ENCODE measurements at regions not wholly inside any gene's neighbourhood (a gene's known extent, or its start where the extent isn't known, plus 50 kb on each side); places are given as distances from the start of the nearest gene placed in this dataset.

DNA sequence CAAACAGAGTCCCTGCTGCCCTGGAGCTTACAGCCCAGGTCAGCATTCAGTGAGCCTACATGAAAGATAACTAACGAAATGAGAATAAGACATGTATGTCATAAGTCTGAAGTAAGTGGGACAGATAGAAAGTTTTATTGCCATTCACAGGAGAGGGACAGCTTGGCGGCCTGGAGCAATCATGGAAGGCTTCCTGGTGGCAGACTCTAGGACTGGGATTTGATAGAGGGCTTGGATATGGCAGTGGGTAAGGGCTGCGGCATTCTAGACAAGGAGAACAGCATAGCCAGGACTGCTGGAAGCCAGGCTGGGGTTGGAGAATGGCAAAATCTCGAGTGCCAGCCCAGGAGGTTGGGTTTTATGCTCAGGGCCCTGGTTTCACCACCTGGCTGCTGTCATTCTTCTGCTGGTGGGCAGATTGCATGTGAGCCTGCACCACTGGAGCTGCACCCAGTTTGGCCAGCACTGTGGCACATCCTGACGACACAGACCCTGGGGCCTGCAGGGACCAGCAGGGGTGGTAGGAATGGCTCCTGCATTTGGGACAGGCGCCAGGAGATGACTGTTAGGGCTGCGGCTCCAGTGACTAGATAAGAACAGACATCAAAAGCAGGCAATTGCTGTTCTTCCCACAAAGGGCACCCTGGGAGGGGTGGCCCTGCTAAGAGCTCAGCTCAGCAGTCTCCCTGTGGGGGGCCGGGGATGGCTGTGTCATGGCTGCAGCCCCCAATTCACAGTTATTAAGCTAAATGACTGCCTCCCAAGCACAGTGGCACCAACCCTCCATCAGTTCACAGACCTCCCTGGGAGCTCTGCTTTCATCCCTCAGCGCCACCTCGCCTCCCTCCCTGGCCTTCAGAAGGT, 161.1 kb downstream of the RPS24 start:
- no peaks in the 10 kb centered on the region for H3K36me3 ChIP-seq (ENCODE audit: control insufficient read depth in 1 of 2, insufficient read depth in 2 of 2, low read length in 2 of 2)
- no peak overlapping the region for H3K4me3 ChIP-seq (ENCODE audit: low read depth in 1 of 2, low read length in 2 of 2)
- no peak overlapping the region for H3K9ac ChIP-seq (ENCODE audit: low read depth in 1 of 2, low read length in 2 of 2)
- no peaks in the 10 kb centered on the region for H3K27me3 ChIP-seq (ENCODE audit: control insufficient read depth in 1 of 2, insufficient read depth in 2 of 2, low read length in 2 of 2)
- H3K4me1 ChIP-seq (ENCODE audit: control insufficient read depth in 1 of 2, insufficient read depth in 2 of 2, low read length in 2 of 2) = peaks cover 0 to 10% of the 10 kb centered on the region in 2 donors
- peaks cover 5 to 7% of the 10 kb centered on the region in 2 donors for H3K9me3 ChIP-seq (ENCODE audit: control insufficient read depth in 1 of 2, low read length in 2 of 2)
- no peak overlapping the region for H3K27ac ChIP-seq (ENCODE audit: low read depth, low read length)

DNA sequence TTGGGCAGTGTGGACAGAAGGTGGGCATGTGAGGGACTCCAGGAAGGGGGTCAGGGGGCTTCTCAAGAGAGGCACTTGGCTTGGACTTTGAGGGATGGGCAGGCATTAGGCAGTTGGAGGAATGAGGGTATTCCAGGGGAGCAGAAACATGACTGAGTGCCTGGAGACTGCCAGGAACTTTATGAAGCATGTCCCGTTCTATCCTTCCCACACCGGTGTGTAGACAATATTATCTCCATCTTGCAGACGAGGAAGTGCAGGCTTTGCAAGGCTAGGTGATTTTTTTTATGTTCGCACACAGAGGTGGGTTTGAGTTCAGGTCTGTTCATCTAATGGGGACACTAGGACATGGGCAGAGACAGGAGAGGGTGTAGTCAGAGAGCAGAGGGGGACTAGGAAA, 162.7 kb downstream of the RPS24 start:
- Histone ChIP-seq H3K27ac (ENCODE audit: low read depth, low read length) (no peak overlapping the region), H3K9ac (ENCODE audit: low read depth in 1 of 2, low read length in 2 of 2) (no peak overlapping the region), H3K4me3 (ENCODE audit: low read depth in 1 of 2, low read length in 2 of 2) (no peak overlapping the region), H3K27me3 (ENCODE audit: control insufficient read depth in 1 of 2, insufficient read depth in 2 of 2, low read length in 2 of 2) (no peaks in the 10 kb centered on the region), H3K4me1 (ENCODE audit: control insufficient read depth in 1 of 2, insufficient read depth in 2 of 2, low read length in 2 of 2) (no peaks in the 10 kb centered on the region), H3K9me3 (ENCODE audit: control insufficient read depth in 1 of 2, low read length in 2 of 2) (peaks cover 5 to 7% of the 10 kb centered on the region in 2 donors), H3K36me3 (ENCODE audit: control insufficient read depth in 1 of 2, insufficient read depth in 2 of 2, low read length in 2 of 2) (no peaks in the 10 kb centered on the region)

DNA sequence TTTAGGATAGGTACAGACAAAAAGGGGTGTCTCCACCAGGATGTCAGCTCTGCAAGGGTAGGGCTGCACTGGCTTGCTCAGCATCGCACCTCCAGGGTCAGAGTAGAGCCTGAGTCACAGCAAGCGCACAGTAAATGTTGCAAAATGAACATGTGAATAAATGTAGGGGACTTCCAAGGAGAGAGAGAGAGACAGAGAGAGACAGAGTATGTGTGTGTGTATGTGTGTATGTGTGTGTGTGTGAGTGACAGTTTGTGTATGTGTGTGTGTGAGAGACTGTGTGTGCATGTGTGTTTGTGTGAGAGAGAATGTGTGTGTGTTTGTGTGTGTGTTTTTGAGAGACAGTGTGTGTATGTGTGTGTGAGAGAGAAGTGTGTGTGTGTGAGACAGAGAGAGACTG, 163.3 kb downstream of the RPS24 start:
- no peak overlapping the region for H3K4me3 ChIP-seq (ENCODE audit: low read depth in 1 of 2, low read length in 2 of 2)
- H3K9me3 ChIP-seq (ENCODE audit: control insufficient read depth in 1 of 2, low read length in 2 of 2) = peaks cover 5 to 7% of the 10 kb centered on the region in 2 donors
- H3K9ac ChIP-seq (ENCODE audit: low read depth in 1 of 2, low read length in 2 of 2) = no peak overlapping the region
- no peaks in the 10 kb centered on the region for H3K4me1 ChIP-seq (ENCODE audit: control insufficient read depth in 1 of 2, insufficient read depth in 2 of 2, low read length in 2 of 2)
- no peak overlapping the region for H3K27ac ChIP-seq (ENCODE audit: low read depth, low read length)
- no peaks in the 10 kb centered on the region for H3K27me3 ChIP-seq (ENCODE audit: control insufficient read depth in 1 of 2, insufficient read depth in 2 of 2, low read length in 2 of 2)
- no peaks in the 10 kb centered on the region for H3K36me3 ChIP-seq (ENCODE audit: control insufficient read depth in 1 of 2, insufficient read depth in 2 of 2, low read length in 2 of 2)

DNA sequence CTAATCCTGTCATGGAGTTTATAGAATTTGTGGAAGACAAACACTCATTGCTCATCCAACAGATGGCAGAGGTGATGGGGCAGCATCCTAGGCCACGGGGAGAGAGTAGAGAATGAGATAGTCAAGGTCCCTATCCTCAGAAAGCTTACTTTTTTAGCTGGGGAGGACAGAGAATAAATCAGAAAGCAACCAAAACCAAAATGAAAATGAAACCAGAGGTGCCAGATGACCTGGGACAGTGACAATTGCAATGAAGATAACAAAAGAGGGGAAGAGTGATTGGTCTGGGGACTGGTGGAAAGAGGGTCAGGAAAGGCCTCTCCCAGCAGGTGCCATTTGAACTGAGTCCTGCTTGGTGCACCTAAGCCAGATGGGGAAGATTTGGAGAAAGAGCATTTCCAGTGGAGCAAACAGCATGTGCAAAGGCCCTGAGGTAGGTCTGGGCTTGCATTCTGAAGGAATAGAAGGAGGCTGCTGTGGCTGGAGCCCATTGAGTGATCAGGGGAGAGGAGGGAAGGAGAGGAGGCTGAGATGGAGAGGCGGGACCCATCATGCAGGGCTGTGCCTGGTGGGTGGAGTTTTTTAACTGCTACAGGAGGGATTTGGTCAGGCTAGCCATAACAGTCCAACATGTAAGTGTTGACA, 164.1 kb downstream of the RPS24 start:
- H3K9me3 ChIP-seq (ENCODE audit: control insufficient read depth in 1 of 2, low read length in 2 of 2) = peaks cover 5 to 7% of the 10 kb centered on the region in 2 donors
- H3K4me3 ChIP-seq (ENCODE audit: low read depth in 1 of 2, low read length in 2 of 2) = no peak overlapping the region
- no peak overlapping the region for H3K27ac ChIP-seq (ENCODE audit: low read depth, low read length)
- no peaks in the 10 kb centered on the region for H3K4me1 ChIP-seq (ENCODE audit: control insufficient read depth in 1 of 2, insufficient read depth in 2 of 2, low read length in 2 of 2)
- no peaks in the 10 kb centered on the region for H3K36me3 ChIP-seq (ENCODE audit: control insufficient read depth in 1 of 2, insufficient read depth in 2 of 2, low read length in 2 of 2)
- no peak overlapping the region for H3K9ac ChIP-seq (ENCODE audit: low read depth in 1 of 2, low read length in 2 of 2)
- H3K27me3 ChIP-seq (ENCODE audit: control insufficient read depth in 1 of 2, insufficient read depth in 2 of 2, low read length in 2 of 2) = no peaks in the 10 kb centered on the region

DNA sequence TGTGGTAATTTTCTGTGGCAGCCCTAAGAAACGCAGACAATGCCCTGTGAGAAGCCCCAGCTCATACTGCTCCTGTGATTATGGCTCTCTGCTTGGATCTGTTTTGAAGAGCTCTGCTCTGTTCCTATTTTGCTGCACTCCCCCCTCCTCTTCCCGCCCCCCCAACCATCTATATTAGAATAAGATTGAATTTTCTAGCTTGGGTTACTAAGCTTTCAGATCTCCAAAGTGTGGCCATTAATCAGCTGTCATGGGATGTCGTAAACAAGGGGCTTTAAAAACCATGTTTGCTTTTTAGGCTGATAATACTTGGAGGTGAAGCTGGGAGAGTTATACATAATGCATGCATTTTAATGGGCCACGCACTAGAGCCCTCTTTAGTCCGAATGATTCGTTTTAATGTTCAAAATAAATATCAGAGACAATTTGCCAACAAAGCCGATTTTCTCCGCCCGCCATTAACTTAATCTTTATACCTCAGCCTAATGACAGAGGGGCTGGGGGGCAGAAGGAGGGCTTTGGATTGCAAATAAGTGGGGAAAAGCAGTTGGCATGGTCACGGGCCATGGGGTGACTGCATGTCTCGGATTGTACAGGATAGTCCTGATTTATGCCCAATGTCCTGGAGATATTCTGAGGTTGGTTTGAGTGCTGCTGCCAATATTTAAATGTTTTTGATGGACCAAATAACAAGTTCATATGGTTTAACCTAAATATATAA, 165.5 kb downstream of the RPS24 start:
- no peaks in the 10 kb centered on the region for H3K36me3 ChIP-seq (ENCODE audit: control insufficient read depth in 1 of 2, insufficient read depth in 2 of 2, low read length in 2 of 2)
- H3K27me3 ChIP-seq (ENCODE audit: control insufficient read depth in 1 of 2, insufficient read depth in 2 of 2, low read length in 2 of 2) = no peaks in the 10 kb centered on the region
- H3K4me1 ChIP-seq (ENCODE audit: control insufficient read depth in 1 of 2, insufficient read depth in 2 of 2, low read length in 2 of 2) = peaks cover 0 to under 1% of the 10 kb centered on the region in 2 donors
- H3K9me3 ChIP-seq (ENCODE audit: control insufficient read depth in 1 of 2, low read length in 2 of 2) = no peaks in the 10 kb centered on the region
- H3K9ac ChIP-seq (ENCODE audit: low read depth in 1 of 2, low read length in 2 of 2) = no peak overlapping the region
- no peak overlapping the region for H3K27ac ChIP-seq (ENCODE audit: low read depth, low read length)
- H3K4me3 ChIP-seq (ENCODE audit: low read depth in 1 of 2, low read length in 2 of 2) = no peak overlapping the region

DNA sequence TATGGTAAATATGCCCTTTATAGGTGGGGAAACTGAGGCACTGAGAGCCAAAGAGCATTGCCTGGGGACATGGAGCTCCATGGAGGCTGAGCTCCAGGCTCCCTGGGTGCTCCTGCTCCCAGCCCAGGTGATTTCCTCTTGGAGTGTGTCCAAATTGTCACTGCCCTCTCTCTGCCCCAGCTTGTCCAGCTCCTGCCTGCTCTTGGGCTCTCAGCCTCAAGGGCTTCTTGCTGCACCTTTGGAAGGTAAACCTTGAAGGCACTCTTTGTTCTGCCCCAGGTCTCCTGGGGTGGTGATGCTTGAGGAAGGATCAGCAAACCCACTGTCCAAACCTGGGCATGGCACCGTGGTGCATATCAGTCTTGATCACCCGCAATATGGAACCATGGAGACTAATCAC, 166.1 kb downstream of the RPS24 start:
- no peaks in the 10 kb centered on the region for H3K27me3 ChIP-seq (ENCODE audit: control insufficient read depth in 1 of 2, insufficient read depth in 2 of 2, low read length in 2 of 2)

DNA sequence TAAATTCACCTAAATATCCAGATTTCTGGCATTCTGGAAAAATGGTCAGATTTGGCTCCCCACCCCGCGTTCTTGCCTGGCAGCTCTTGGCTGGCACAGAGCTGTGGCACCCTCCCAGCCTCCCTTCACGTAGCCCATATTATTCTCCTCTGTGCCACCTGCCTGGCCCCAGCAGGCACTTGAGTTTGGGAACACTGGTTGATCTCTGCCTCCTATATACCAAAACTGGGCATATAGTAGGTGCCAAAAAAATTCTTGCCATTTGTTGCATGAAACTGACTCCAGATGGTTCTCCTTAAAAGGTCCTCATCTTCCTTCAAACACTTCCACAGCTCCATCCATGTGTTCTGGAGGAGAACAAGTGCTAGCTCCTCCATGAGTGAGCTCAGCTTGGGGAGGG, 167.0 kb downstream of the RPS24 start:
- H3K27ac ChIP-seq (ENCODE audit: low read depth, low read length) = no peak overlapping the region
- H3K9me3 ChIP-seq (ENCODE audit: control insufficient read depth in 1 of 2, low read length in 2 of 2) = no peaks in the 10 kb centered on the region
- H3K4me3 ChIP-seq (ENCODE audit: low read depth in 1 of 2, low read length in 2 of 2) = no peak overlapping the region
- H3K9ac ChIP-seq (ENCODE audit: low read depth in 1 of 2, low read length in 2 of 2) = no peak overlapping the region
- H3K27me3 ChIP-seq (ENCODE audit: control insufficient read depth in 1 of 2, insufficient read depth in 2 of 2, low read length in 2 of 2) = no peaks in the 10 kb centered on the region
- no peaks in the 10 kb centered on the region for H3K36me3 ChIP-seq (ENCODE audit: control insufficient read depth in 1 of 2, insufficient read depth in 2 of 2, low read length in 2 of 2)
- H3K4me1 ChIP-seq (ENCODE audit: control insufficient read depth in 1 of 2, insufficient read depth in 2 of 2, low read length in 2 of 2) = peaks cover 0 to 5% of the 10 kb centered on the region in 2 donors

More for the DNA sequence above, 166.1 kb downstream of the RPS24 start:
- Histone ChIP-seq H3K36me3 (ENCODE audit: control insufficient read depth in 1 of 2, insufficient read depth in 2 of 2, low read length in 2 of 2) (no peaks in the 10 kb centered on the region), H3K27ac (ENCODE audit: low read depth, low read length) (no peak overlapping the region), H3K9ac (ENCODE audit: low read depth in 1 of 2, low read length in 2 of 2) (no peak overlapping the region), H3K9me3 (ENCODE audit: control insufficient read depth in 1 of 2, low read length in 2 of 2) (no peaks in the 10 kb centered on the region), H3K4me3 (ENCODE audit: low read depth in 1 of 2, low read length in 2 of 2) (no peak overlapping the region), H3K4me1 (ENCODE audit: control insufficient read depth in 1 of 2, insufficient read depth in 2 of 2, low read length in 2 of 2) (peaks cover 0 to 5% of the 10 kb centered on the region in 2 donors)

DNA sequence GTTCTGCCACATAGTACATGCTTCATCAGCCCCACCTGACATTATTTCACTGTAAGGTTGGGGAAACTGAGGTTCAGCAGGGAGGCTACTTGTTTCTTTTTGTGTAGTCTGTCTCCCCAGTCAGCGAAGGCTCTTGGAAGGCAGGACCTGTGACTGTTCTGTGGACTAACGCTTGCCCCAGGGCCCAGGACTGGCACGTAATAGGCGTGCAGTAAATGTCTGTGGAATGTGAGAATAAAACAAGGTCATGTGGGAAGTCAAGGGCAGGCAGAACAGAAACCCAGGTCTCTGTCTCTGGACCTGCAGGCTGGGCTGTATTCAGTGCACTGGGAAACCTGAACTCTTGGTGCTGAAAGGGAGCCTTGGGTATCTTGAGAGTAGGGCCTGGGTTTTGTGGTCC, 168.7 kb downstream of the RPS24 start:
- Histone ChIP-seq H3K27ac (ENCODE audit: low read depth, low read length) (no peak overlapping the region), H3K4me1 (ENCODE audit: control insufficient read depth in 1 of 2, insufficient read depth in 2 of 2, low read length in 2 of 2) (peaks cover 5% of the 10 kb centered on the region in 2 donors), H3K36me3 (ENCODE audit: control insufficient read depth in 1 of 2, insufficient read depth in 2 of 2, low read length in 2 of 2) (no peaks in the 10 kb centered on the region), H3K9ac (ENCODE audit: low read depth in 1 of 2, low read length in 2 of 2) (no peak overlapping the region), H3K4me3 (ENCODE audit: low read depth in 1 of 2, low read length in 2 of 2) (no peak overlapping the region), H3K27me3 (ENCODE audit: control insufficient read depth in 1 of 2, insufficient read depth in 2 of 2, low read length in 2 of 2) (no peaks in the 10 kb centered on the region), H3K9me3 (ENCODE audit: control insufficient read depth in 1 of 2, low read length in 2 of 2) (no peaks in the 10 kb centered on the region)

DNA sequence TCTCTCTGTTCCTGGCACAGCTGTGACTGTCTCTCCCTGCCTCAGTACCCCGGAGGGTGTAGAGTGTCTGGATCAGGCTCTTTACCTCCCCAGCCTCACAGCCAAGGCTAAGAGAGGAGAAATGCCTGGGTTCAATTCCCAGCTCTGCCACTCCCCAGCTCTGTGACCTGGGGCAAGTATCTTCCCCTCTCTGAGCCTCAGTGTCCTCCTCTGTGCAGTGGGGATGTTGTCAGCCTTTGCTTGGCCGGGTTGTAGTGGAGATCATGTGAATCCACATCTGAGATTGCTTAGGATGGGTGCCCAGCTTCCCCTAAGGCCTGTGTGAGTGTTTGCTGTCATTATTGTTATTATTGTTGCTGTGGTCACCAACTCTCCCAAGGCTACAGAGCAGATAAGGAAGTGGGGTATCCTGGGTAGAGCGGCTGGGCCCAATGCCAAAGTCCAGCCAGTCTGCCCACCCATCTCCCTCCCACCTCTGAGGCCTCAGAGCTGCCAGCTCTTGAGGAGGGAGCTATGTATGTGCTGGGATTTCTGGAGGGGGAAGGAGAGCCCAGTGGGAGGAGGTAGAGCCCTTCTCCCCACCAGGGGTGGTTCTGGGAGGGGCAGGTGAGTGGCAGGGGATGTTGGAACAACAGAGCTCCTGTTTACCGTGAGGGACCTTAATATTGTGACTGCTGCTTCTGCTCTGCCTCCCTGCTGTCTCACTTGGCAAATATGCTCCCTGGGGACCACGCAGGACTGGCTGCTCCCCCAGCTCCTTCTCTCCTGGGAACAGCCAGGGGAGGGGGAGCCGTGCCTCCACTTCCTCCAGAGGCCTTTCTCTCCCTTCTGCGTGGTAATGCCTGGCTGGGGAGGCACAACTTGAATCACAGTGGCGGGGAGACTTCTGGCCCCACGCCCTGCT, 170.5 kb downstream of the RPS24 start:
- H3K36me3 ChIP-seq (ENCODE audit: control insufficient read depth in 1 of 2, insufficient read depth in 2 of 2, low read length in 2 of 2) = no peaks in the 10 kb centered on the region
- H3K4me3 ChIP-seq (ENCODE audit: low read depth in 1 of 2, low read length in 2 of 2) = no peak overlapping the region
- no peaks in the 10 kb centered on the region for H3K27me3 ChIP-seq (ENCODE audit: control insufficient read depth in 1 of 2, insufficient read depth in 2 of 2, low read length in 2 of 2)
- no peaks in the 10 kb centered on the region for H3K9me3 ChIP-seq (ENCODE audit: control insufficient read depth in 1 of 2, low read length in 2 of 2)
- H3K9ac ChIP-seq (ENCODE audit: low read depth in 1 of 2, low read length in 2 of 2) = no peak overlapping the region
- H3K27ac ChIP-seq (ENCODE audit: low read depth, low read length) = no peak overlapping the region
- H3K4me1 ChIP-seq (ENCODE audit: control insufficient read depth in 1 of 2, insufficient read depth in 2 of 2, low read length in 2 of 2) = peaks cover 5 to 6% of the 10 kb centered on the region in 2 donors
